Mammary epithelial cell (primary cell): ENCODE measurements at regions not wholly inside any gene's neighbourhood (a gene's known extent, or its start where the extent isn't known, plus 50 kb on each side); places are given as distances from the start of the nearest gene placed in this dataset.

Experiments
- EZH2 ChIP-seq: IDR thresholded peaks from 2 replicates; pipeline ENCODE4 v1.6.1; 2012; ENCODE audit warnings: low read length, inconsistent platforms, borderline replicate concordance
- TF ChIP-seq, protein P1 (sequence below), 2 donors: IDR thresholded peaks in 1 of 2; conservative IDR thresholded peaks in 1 of 2; 2 replicates each; pipeline ENCODE4 v1.5.1; 2011 to 2012; ENCODE audit warnings: inconsistent platforms in 2 of 2, low read length in 2 of 2, mild to moderate bottlenecking in 2 of 2, control low read depth in 1 of 2, low read depth in 1 of 2; ENCODE audit not compliant: insufficient read depth in 1 of 2; ENCODE audit errors: extremely low read depth in 1 of 2

DNA sequence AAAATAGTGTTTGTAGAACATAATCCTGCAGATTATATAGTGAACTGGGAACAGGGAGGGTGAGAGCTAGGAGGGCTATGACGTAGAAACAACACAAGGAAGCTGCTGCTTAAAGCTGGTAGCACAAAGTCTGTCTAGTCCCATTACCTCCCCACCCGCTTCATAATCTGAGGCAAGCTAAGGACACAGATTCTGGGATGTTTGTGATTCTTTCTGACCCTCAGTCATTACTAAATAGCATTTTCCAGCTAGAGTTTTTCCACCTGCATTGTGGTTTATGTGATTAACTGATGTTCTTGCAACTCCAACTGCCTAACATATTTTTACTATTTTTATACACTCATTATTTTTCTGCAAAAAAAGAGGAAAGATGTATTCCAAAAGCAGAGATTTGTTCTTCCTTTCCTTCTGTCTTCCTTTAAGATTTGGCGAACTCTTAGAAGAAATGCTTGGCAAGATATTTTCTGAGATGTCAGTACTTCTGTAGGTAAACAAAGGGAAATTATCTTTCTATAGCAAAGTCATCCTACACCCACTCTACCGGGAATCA, 293.2 kb upstream of the FAR2 start:
- TF ChIP-seq, protein P1, sequence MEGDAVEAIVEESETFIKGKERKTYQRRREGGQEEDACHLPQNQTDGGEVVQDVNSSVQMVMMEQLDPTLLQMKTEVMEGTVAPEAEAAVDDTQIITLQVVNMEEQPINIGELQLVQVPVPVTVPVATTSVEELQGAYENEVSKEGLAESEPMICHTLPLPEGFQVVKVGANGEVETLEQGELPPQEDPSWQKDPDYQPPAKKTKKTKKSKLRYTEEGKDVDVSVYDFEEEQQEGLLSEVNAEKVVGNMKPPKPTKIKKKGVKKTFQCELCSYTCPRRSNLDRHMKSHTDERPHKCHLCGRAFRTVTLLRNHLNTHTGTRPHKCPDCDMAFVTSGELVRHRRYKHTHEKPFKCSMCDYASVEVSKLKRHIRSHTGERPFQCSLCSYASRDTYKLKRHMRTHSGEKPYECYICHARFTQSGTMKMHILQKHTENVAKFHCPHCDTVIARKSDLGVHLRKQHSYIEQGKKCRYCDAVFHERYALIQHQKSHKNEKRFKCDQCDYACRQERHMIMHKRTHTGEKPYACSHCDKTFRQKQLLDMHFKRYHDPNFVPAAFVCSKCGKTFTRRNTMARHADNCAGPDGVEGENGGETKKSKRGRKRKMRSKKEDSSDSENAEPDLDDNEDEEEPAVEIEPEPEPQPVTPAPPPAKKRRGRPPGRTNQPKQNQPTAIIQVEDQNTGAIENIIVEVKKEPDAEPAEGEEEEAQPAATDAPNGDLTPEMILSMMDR (conservative IDR thresholded peaks at IDR 0.05 in 1 of 2, IDR thresholded peaks at IDR 0.05 in 1 of 2; ENCODE audit: extremely low read depth in 1 of 2, insufficient read depth in 1 of 2, low read depth in 1 of 2, low read length in 2 of 2): no peak
- no peak for TF ChIP-seq EZH2
